IMR-90 (cell line): ENCODE measurements at regions not wholly inside any gene's neighbourhood (a gene's known extent, or its start where the extent isn't known, plus 50 kb on each side); places are given as distances from the start of the nearest gene placed in this dataset.

Source experiments
- ATAC-seq: fragments of 200-7000 bp; cut with Tn5 transposase; 2 replicates; pipeline ENCODE4 v1.9.1; 2020; ENCODE audit warnings: low read depth, mild to moderate bottlenecking, moderate library complexity
- BruUV-seq: library from RNA; stranded (reverse); fragments of 400-500 nt; replicated peaks from 2 replicates; lab custom pipeline; 2021; lab: Mats Ljungman, UMichigan
- CTCF ChIA-PET: fragments of 300-600 bp; formaldehyde crosslinking; extraction: SDS; loops from one replicate; lab custom pipeline; 2021; ENCODE audit warnings: antibody characterized with exemption; lab: Yijun Ruan, JAX
- POLR2A ChIA-PET: fragments of 300-600 bp; sonication (Branson Sonifier 250); formaldehyde crosslinking; loops from one replicate; lab custom pipeline; 2022; ENCODE audit warnings: antibody characterized with exemption; ENCODE audit not compliant: unreplicated experiment; lab: Charles Lee
- DNase-seq: peaks from one replicate; pipeline ENCODE4 v3.0.0; 2013
- H2AFZ ChIP-seq: replicated peaks from 2 replicates; pipeline ENCODE3; 2013; ENCODE audit warnings: low read length, mild to moderate bottlenecking; ENCODE audit not compliant: poor library complexity
- H2AK5ac ChIP-seq: 2 replicates; pipeline ENCODE4 v1.6.1; 2013; ENCODE audit warnings: low read depth, low read length, inconsistent platforms
- H2AK9ac ChIP-seq: replicated peaks from 2 replicates; pipeline ENCODE3; 2013; ENCODE audit warnings: mild to moderate bottlenecking, low read depth, low read length, moderate library complexity; ENCODE audit not compliant: poor library complexity
- H2BK120ac ChIP-seq: 2 replicates; pipeline ENCODE4 v1.6.1; 2013; ENCODE audit warnings: low read depth, low read length, inconsistent platforms
- H2BK15ac ChIP-seq: 3 replicates; pipeline ENCODE4 v1.6.1; 2013; ENCODE audit warnings: low read depth, low read length, inconsistent platforms
- H2BK20ac ChIP-seq: 2 replicates; pipeline ENCODE4 v1.6.1; 2013; ENCODE audit warnings: low read depth, mild to moderate bottlenecking, inconsistent platforms, low read length, moderate library complexity
- H2BK5ac ChIP-seq: 2 replicates; pipeline ENCODE4 v1.6.1; 2013; ENCODE audit warnings: mild to moderate bottlenecking, low read depth, low read length, inconsistent platforms; ENCODE audit not compliant: poor library complexity, severe bottlenecking
- H3K14ac ChIP-seq: replicated peaks from 2 replicates; pipeline ENCODE4 v1.6.1; 2013; ENCODE audit warnings: low read depth, low read length, inconsistent platforms
- H3K18ac ChIP-seq: 2 replicates; pipeline ENCODE4 v1.6.1; 2013; ENCODE audit warnings: low read depth, low read length, control low read depth
- H3K23ac ChIP-seq: 2 replicates; pipeline ENCODE4 v1.6.1; 2013; ENCODE audit warnings: low read depth, low read length, inconsistent platforms
- H3K27ac ChIP-seq: 2 replicates; pipeline ENCODE4 v1.5.1; 2013; ENCODE audit warnings: mild to moderate bottlenecking, control low read depth, low read length; ENCODE audit not compliant: insufficient read depth
- H3K27me3 ChIP-seq: 2 replicates; pipeline ENCODE4 v1.6.1; 2013; ENCODE audit warnings: low read length; ENCODE audit not compliant: control insufficient read depth, insufficient read depth
- H3K36me3 ChIP-seq: 2 replicates; pipeline ENCODE4 v1.6.1; 2013; ENCODE audit warnings: low read length, mixed read lengths; ENCODE audit not compliant: control insufficient read depth, insufficient read depth
- H3K4ac ChIP-seq: 2 replicates; pipeline ENCODE4 v1.6.1; 2013; ENCODE audit warnings: low read depth, low read length, inconsistent platforms
- H3K4me1 ChIP-seq: 2 replicates; pipeline ENCODE4 v1.6.1; 2013; ENCODE audit warnings: low read length, mixed read lengths; ENCODE audit not compliant: control insufficient read depth, insufficient read depth
- H3K4me2 ChIP-seq: 2 replicates; pipeline ENCODE4 v1.6.1; 2013; ENCODE audit warnings: low read depth, mild to moderate bottlenecking, control low read depth, low read length, moderate library complexity
- H3K4me3 ChIP-seq: 2 replicates; pipeline ENCODE4 v1.5.1; 2013; ENCODE audit warnings: low read depth, mild to moderate bottlenecking, control low read depth, low read length, moderate library complexity; ENCODE audit not compliant: insufficient read depth
- H3K56ac ChIP-seq: 2 replicates; pipeline ENCODE4 v1.6.1; 2013; ENCODE audit warnings: low read length, inconsistent platforms; ENCODE audit not compliant: insufficient read depth; ENCODE audit errors: extremely low read depth
- H3K79me1 ChIP-seq, 2 experiments: 2 replicates each; pipeline ENCODE4 v1.6.1; 2013; ENCODE audit warnings: low read length in 2 of 2, inconsistent platforms in 1 of 2, low read depth in 1 of 2
- H3K9ac ChIP-seq: 2 replicates; pipeline ENCODE4 v1.6.1; 2013; ENCODE audit warnings: low read depth, low read length, control low read depth
- H3K9me1 ChIP-seq: 2 replicates; pipeline ENCODE4 v1.6.1; 2013; ENCODE audit warnings: low read length, inconsistent platforms; ENCODE audit not compliant: insufficient read depth
- H3K9me3 ChIP-seq: 2 replicates; pipeline ENCODE4 v1.6.1; 2013; ENCODE audit warnings: low read length; ENCODE audit not compliant: control insufficient read depth, insufficient read depth
- H4K20me1 ChIP-seq: 2 replicates; pipeline ENCODE4 v1.6.1; 2013; ENCODE audit warnings: low read length, inconsistent platforms; ENCODE audit not compliant: insufficient read depth
- H4K5ac ChIP-seq: 2 replicates; pipeline ENCODE4 v1.6.1; 2013; ENCODE audit warnings: mild to moderate bottlenecking, low read depth, low read length, control low read depth
- H4K8ac ChIP-seq, 2 experiments: 2 replicates each; pipeline ENCODE4 v1.6.1; 2013; ENCODE audit warnings: low read depth in 2 of 2, low read length in 2 of 2, control low read depth in 1 of 2, inconsistent platforms in 1 of 2
- H4K91ac ChIP-seq: 2 replicates; pipeline ENCODE4 v1.6.1; 2013; ENCODE audit warnings: low read depth, low read length, inconsistent platforms; ENCODE audit not compliant: insufficient read depth
- RCOR1 ChIP-seq: IDR thresholded peaks from 2 replicates; pipeline ENCODE4 v1.6.1; 2012; ENCODE audit warnings: mild to moderate bottlenecking, low read length, improper control_type of control experiment; ENCODE audit not compliant: insufficient replicate concordance
- WGBS, 2 experiments: methylation state at CpG; one replicate each; pipeline versions ENCODE4 v1.1.5 to v1.1.7; 2013; ENCODE audit warnings: missing lambda C conversion rate in 2 of 2; ENCODE audit not compliant: insufficient read length in 1 of 2; ENCODE audit errors: extremely low coverage in 2 of 2; 5-methylcytosine and 5-hydroxymethylcytosine counted together
- dilution Hi-C: fragments of 300-500 bp; cut with HindIII; formaldehyde crosslinking; loops from one replicate; pipeline ENCODE4 v1.14.3; 2018; ENCODE audit warnings: low sequenced_read_pairs; ENCODE audit not compliant: unreplicated experiment
- in situ Hi-C: fragments of 300-500 bp; cut with MboI; formaldehyde crosslinking; loops from 3 replicates; pipeline ENCODE4 v1.14.3; 2019; ENCODE audit warnings: low sequenced_read_pairs, inconsistent platforms, mixed read lengths
- intact Hi-C: fragments of 100-400 bp; cut with micrococcal nuclease; formaldehyde crosslinking; loops from 2 replicates; pipeline ENCODE4 v1.10.0; 2022

GRCh38 chr5:124952079-124952478 is 205.6 kb upstream of the ZNF608 start:
- Histone ChIP-seq H3K23ac (no peak overlapping the region), H2BK5ac (no peak overlapping the region), H3K4me1 (no peaks in the 10 kb centered on the region), H3K9me1 (no peaks in the 10 kb centered on the region), H3K36me3 (no peaks in the 10 kb centered on the region), H3K9ac (no peak overlapping the region), H3K4ac (no peak overlapping the region), H3K9me3 (no peaks in the 10 kb centered on the region), H2AFZ (no peak overlapping the region), H3K18ac (no peak overlapping the region), H4K20me1 (no peaks in the 10 kb centered on the region), H4K8ac (no peak overlapping the region), H3K79me1 (no peaks in the 10 kb centered on the region), H4K5ac (no peak overlapping the region), H3K4me2 (no peak overlapping the region), H2BK20ac (no peak overlapping the region), H4K91ac (no peak overlapping the region), H3K27ac (no peak overlapping the region), H2BK15ac (no peak overlapping the region), H2AK9ac (no peak overlapping the region), H2BK120ac (no peak overlapping the region), H2AK5ac (no peak overlapping the region), H3K27me3 (no peaks in the 10 kb centered on the region), H3K4me3 (no peak overlapping the region), H3K14ac (no peak overlapping the region), H3K56ac (no peak overlapping the region)
- ATAC-seq (0 out of 2 replicates have a peak, but pooled peaks have one; percentile 21), DNase-seq (peak; percentile 38)
- WGBS, 2 experiments, result no CpG with 5 or more reads among the region's 7 CpGs
- BruUV-seq, result no TSS peak
- no peak for TF ChIP-seq RCOR1
- in situ Hi-C loops (no loop called here), dilution Hi-C loops (no loop called here), intact Hi-C loops (no loop called here)
- ChIA-PET CTCF (interaction anchor here (0.6 kb wide), 2 partner anchors 29 to 226 kb away, joined by 3 to 4 read pairs; no protein-coding TSS in a partner anchor), POLR2A (no interaction called here)
